ENCODE measurements at regions not wholly inside any gene's neighbourhood (a gene's known extent, or its start where the extent isn't known, plus 50 kb on each side); places are given as distances from the start of the nearest gene placed in this dataset.

DNA sequence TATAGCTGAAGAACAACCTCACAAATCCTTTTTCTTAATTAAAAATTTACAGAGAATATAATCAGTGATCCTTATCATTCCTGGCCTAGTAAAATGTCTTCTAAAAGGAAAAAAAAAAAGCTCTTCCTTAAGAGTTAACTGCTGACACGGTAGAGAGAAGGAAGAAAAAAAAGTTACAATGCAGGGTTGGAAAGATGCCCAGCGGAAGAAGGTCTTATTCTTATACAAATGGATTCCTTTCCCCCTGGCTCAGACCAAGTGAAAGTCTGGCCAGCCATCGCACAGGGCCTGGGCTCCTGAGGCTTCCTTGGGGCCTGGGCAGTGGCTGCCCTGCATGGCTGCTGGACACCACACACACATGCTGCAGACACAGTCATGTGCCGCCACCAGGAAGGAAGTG, 688.6 kb downstream of the TENT5A start:
- Histone ChIP-seq H3K4me3 (no peak overlapping the region), H3K4me1 (no peaks in the 10 kb centered on the region), H3K27ac (no peak overlapping the region), H3K36me3 (no peaks in the 10 kb centered on the region), H3K27me3 (no peaks in the 10 kb centered on the region), H3K9me3 (no peaks in the 10 kb centered on the region), H3K9ac (ENCODE audit: low read depth in 2 of 2, low read length in 2 of 2) (no peak overlapping the region)
- intact Hi-C loops (cut with DNase I): no loop called here
- TF ChIP-seq, protein P1, sequence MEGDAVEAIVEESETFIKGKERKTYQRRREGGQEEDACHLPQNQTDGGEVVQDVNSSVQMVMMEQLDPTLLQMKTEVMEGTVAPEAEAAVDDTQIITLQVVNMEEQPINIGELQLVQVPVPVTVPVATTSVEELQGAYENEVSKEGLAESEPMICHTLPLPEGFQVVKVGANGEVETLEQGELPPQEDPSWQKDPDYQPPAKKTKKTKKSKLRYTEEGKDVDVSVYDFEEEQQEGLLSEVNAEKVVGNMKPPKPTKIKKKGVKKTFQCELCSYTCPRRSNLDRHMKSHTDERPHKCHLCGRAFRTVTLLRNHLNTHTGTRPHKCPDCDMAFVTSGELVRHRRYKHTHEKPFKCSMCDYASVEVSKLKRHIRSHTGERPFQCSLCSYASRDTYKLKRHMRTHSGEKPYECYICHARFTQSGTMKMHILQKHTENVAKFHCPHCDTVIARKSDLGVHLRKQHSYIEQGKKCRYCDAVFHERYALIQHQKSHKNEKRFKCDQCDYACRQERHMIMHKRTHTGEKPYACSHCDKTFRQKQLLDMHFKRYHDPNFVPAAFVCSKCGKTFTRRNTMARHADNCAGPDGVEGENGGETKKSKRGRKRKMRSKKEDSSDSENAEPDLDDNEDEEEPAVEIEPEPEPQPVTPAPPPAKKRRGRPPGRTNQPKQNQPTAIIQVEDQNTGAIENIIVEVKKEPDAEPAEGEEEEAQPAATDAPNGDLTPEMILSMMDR (IDR thresholded peaks at IDR 0.05): no peak
- DNase-seq: no peak

DNA sequence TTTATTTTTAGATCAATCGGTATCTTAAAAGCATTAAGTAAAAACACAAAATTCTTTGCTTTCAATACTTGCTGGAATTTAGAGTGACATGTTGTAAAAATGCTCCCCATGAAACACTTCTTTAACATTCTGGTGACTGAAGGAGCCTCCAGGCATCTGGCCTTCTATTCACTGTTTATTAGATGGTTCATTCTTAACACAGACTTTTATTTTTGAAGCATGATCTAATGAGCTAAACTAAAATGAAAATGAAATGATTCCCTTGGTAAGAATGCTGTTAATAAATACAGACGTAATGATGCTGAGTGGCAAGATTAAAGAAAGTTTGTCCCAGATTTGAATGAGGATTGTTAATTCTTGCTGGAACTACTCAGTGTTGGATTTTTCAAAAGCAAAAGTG, 698.4 kb downstream of the TENT5A start:
- Histone ChIP-seq H3K9ac (ENCODE audit: low read depth in 2 of 2, low read length in 2 of 2) (no peak overlapping the region), H3K36me3 (no peaks in the 10 kb centered on the region), H3K27me3 (no peaks in the 10 kb centered on the region), H3K9me3 (no peaks in the 10 kb centered on the region), H3K27ac (no peak overlapping the region), H3K4me1 (no peaks in the 10 kb centered on the region), H3K4me3 (no peak overlapping the region)
- intact Hi-C loops (cut with DNase I): no loop called here
- no peak for DNase-seq
- TF ChIP-seq, protein P1 (IDR thresholded peaks at IDR 0.05): no peak

DNA sequence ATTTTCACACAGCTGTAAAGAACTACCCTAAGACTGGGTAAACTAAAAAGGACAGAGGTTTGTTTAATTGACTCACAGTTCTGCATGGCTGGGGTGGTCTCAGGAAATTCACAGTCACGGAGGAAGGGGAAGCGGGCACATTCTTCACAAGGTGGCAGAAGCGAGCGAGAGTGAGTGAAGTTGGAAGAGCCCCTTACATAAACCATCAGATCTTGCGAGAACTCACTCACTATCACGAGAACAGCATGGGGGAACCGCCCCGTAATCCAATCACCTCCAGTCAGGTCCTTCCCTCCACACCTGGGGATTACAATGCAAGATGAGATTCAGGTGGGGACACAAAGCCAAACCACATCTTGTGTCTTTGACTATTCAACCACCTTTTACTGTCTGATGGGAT, 700.5 kb downstream of the TENT5A start:
- TF ChIP-seq, protein P1 (IDR thresholded peaks at IDR 0.05): no peak
- H3K27me3 ChIP-seq: no peaks in the 10 kb centered on the region

DNA sequence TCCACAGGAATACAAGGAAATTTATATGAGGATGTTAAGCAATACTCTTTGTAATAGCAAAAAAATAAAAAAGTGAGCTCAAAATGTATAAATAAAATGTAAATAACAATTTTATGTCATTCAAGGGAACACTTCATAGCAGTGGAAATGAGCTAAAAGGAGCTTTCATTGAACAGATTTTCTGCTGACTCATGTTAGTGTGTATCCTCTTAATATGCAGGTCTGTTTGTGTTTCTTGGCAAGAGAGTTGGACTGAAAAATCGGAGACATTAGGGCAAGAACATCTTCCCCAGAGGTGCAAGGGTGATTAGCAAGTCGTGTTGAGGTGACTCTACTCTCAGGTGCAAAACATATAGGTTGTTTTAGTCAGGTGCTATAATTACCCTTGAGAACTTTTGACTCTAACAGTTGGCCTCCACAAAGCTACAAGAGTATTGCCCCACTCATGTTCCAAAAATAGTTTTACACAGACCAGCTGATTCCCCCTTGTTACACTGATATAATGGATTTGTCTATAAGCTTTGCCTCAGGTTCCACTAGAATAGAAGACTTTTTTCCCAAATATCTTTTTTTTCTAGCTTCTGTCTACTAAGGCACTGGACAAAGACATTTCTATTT, 702.9 kb downstream of the TENT5A start:
- Histone ChIP-seq H3K36me3 (no peaks in the 10 kb centered on the region), H3K27ac (no peak overlapping the region), H3K4me1 (no peaks in the 10 kb centered on the region), H3K9me3 (no peaks in the 10 kb centered on the region), H3K9ac (ENCODE audit: low read depth in 2 of 2, low read length in 2 of 2) (no peak overlapping the region), H3K4me3 (no peak overlapping the region), H3K27me3 (no peaks in the 10 kb centered on the region)
- intact Hi-C loops (cut with DNase I): no loop called here
- DNase-seq: no peak
- TF ChIP-seq, protein P1 (IDR thresholded peaks at IDR 0.05): no peak

More for the DNA sequence above, 700.5 kb downstream of the TENT5A start:
- Histone ChIP-seq H3K27ac (no peak overlapping the region), H3K9me3 (no peaks in the 10 kb centered on the region), H3K36me3 (no peaks in the 10 kb centered on the region), H3K9ac (ENCODE audit: low read depth in 2 of 2, low read length in 2 of 2) (no peak overlapping the region), H3K4me1 (no peaks in the 10 kb centered on the region), H3K4me3 (no peak overlapping the region)
- no peak for DNase-seq
- intact Hi-C loops (cut with DNase I): no loop called here

DNA sequence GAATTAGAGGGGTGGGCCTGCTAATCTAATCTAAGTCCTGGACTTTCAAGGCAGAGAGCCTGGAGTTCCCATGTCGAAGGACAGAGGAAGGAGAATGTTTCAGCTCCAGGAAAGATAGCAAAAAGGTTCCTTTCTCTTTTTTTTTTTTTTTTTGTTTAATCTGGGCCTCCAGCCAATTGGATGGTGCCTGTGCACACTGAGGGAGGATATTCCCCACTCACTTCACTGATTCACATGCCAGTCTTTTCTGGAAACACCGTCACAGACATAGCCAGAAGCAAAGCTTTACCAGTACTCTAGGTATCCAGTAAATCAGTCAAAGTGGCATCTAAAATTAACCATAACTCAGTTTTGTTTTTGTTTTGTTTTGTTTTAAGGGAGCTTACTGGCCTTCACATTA, 721.1 kb downstream of the TENT5A start:
- intact Hi-C loops (cut with DNase I): no loop called here
- Histone ChIP-seq H3K4me3 (no peak overlapping the region), H3K9ac (ENCODE audit: low read depth in 2 of 2, low read length in 2 of 2) (no peak overlapping the region), H3K9me3 (no peaks in the 10 kb centered on the region), H3K27me3 (no peaks in the 10 kb centered on the region), H3K36me3 (no peaks in the 10 kb centered on the region), H3K4me1 (no peaks in the 10 kb centered on the region), H3K27ac (no peak overlapping the region)
- no peak for DNase-seq
- TF ChIP-seq, protein P1 (IDR thresholded peaks at IDR 0.05): no peak
